ENCODE measurements at regions not wholly inside any gene's neighbourhood (a gene's known extent, or its start where the extent isn't known, plus 50 kb on each side); places are given as distances from the start of the nearest gene placed in this dataset.
A peak's percentile ranks its signal among the peaks of the same experiment; 100 is the strongest.

DNA sequence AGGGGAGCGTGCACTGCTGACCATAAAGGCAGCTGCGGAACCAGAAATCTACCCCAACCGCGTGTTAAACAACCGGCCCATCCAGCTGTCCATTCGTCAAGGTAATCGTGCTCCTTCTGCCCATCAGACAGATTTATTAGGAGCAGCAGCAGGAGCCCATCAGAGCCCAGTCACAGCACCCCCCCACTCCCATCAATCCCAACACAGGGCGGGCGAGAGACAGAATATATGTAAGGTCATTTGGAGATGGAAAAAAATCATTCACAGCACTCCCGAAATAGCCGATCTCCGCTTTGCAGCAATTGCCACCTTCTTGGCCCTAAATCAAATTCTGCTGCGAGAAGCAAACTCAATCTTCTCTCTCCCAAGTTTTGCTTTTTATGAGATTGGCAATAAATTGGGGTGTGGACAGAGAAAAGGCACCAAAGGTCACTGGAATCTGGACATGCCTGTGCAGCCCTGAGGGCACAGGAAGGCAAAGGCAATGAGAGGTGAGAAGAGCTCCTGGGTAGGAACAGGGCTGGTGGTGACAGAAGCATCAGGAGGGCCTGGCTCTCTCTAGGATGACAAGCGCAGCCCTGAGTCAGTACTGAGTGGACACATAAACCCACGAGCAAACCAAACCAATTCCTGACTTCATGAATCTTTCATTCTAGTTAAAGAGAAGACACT is 145.0 kb upstream of the ZMIZ1 start:
- no peak for TF ChIP-seq POLR2A (IDR thresholded peaks at IDR 0.05)
- no peak for TF ChIP-seq POLR2AphosphoS5 (IDR thresholded peaks at IDR 0.05)
- TF ChIP-seq, protein P1, sequence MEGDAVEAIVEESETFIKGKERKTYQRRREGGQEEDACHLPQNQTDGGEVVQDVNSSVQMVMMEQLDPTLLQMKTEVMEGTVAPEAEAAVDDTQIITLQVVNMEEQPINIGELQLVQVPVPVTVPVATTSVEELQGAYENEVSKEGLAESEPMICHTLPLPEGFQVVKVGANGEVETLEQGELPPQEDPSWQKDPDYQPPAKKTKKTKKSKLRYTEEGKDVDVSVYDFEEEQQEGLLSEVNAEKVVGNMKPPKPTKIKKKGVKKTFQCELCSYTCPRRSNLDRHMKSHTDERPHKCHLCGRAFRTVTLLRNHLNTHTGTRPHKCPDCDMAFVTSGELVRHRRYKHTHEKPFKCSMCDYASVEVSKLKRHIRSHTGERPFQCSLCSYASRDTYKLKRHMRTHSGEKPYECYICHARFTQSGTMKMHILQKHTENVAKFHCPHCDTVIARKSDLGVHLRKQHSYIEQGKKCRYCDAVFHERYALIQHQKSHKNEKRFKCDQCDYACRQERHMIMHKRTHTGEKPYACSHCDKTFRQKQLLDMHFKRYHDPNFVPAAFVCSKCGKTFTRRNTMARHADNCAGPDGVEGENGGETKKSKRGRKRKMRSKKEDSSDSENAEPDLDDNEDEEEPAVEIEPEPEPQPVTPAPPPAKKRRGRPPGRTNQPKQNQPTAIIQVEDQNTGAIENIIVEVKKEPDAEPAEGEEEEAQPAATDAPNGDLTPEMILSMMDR (IDR thresholded peaks at IDR 0.05), result no peak
- no peak for TF ChIP-seq EP300 (IDR thresholded peaks at IDR 0.05)
- no peaks in the 10 kb centered on the region for H3K9me3 ChIP-seq
- H3K27me3 ChIP-seq, result no peaks in the 10 kb centered on the region
- DNase-seq (ENCODE audit: low spot score in 2 of 2), result no peak
- 93% methylated on average over 15 of the region's 15 CpGs for WGBS
- no peak overlapping the region for H3K4me3 ChIP-seq
- H3K4me1 ChIP-seq, result peaks cover 25% of the 10 kb centered on the region
- H3K27ac ChIP-seq, result no peak overlapping the region
- no peaks in the 10 kb centered on the region for H3K36me3 ChIP-seq

DNA sequence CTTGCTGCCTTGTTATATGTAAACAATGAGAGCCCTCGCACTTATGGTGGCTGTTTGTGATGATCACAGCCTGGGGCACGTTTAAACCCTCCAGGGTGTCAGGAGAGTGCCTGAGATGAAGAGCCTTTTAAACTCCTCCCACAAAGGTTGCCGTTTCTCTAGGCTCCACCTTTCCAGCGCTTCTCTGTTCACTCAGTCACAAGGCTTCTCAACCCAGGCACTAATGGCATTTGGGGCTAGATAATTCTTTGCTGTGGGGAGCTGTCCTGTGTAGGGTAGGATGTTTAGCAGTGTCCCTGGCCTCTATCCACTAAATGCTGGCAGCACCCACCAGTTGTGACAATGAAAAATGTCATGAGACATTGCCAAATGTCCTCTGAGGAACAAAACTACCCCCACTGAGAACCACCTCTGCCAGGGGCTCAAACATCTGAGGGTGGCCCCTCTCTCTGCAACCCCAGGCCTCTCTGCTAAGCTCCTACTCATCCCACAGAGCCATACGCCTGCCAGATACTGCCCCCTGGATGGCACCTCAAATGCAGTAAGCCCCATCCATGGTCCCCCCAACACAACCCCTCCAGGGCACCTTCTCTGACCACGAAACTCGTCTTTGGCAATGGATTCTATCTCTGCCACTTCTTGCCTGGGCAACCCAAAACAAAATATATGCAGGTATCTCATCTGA is 144.3 kb upstream of the ZMIZ1 start:
- Histone ChIP-seq H3K4me3 (no peak overlapping the region), H3K4me1 (peaks cover 25% of the 10 kb centered on the region), H3K27me3 (no peaks in the 10 kb centered on the region), H3K36me3 (no peaks in the 10 kb centered on the region), H3K27ac (no peak overlapping the region), H3K9me3 (no peaks in the 10 kb centered on the region)
- TF ChIP-seq POLR2AphosphoS5 (IDR thresholded peaks at IDR 0.05), result no peak
- TF ChIP-seq POLR2A (IDR thresholded peaks at IDR 0.05), result no peak
- TF ChIP-seq, protein P1 (IDR thresholded peaks at IDR 0.05), result no peak
- no peak for TF ChIP-seq EP300 (IDR thresholded peaks at IDR 0.05)
- 75% methylated on average over 7 of the region's 7 CpGs for WGBS
- DNase-seq (ENCODE audit: low spot score in 2 of 2), result no peak

DNA sequence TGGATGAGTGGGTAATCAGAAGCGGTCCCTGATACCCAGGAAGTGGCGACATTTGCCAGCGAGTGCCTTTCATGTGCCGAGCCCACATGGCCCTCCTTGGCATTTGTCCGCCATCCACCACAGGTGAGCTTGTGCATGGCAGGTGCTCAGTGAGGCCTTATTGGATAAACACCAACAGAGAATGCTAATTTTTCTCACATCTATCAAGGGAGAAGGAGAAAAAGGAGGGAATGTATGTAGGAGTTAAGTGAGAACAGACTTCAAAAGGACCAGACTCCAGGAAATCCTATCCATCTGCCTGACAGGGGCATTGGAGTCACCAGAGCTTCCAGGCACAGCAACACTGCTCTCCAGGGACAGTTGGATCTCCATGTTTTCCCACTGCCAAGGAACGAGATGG is 143.5 kb upstream of the ZMIZ1 start:
- Histone ChIP-seq H3K27me3 (no peaks in the 10 kb centered on the region), H3K9me3 (no peaks in the 10 kb centered on the region), H3K4me3 (no peak overlapping the region), H3K27ac (peak overlapping the region; percentile 10), H3K4me1 (peaks cover 25% of the 10 kb centered on the region), H3K36me3 (no peaks in the 10 kb centered on the region)
- 91% methylated on average over 6 of the region's 6 CpGs for WGBS
- no peak for DNase-seq (ENCODE audit: low spot score in 2 of 2)
- TF ChIP-seq POLR2A (IDR thresholded peaks at IDR 0.05) (no peak), EP300 (IDR thresholded peaks at IDR 0.05) (no peak), POLR2AphosphoS5 (IDR thresholded peaks at IDR 0.05) (no peak)
- TF ChIP-seq, protein P1 (IDR thresholded peaks at IDR 0.05), result no peak

DNA sequence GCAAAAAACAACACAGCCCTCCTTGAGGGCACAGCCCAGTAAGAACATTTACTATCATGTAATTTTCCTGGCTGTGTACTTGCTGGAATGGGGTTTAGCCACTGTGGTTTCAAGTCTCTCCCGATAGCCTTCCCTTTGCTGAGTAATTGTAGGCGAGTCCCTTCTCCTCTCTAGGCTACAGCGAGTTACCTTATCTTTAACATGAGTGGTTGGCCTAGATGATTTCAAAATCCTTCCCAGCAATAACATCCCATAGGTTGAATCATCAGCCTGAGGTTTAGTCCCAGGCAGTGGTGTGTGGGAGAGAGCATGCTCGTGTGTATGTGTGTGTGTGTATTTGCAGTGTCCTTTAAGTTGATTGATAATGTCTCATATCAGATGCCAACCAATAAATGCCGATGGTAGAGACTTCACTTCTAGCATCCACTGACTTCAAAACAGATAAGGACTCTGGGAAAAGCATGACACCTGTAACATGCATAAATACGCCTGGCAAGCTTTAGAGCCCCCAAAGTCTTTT is 142.9 kb upstream of the ZMIZ1 start:
- WGBS, result 61% methylated on average over 6 of the region's 6 CpGs
- TF ChIP-seq, protein P1 (IDR thresholded peaks at IDR 0.05), result no peak
- no peak for TF ChIP-seq POLR2AphosphoS5 (IDR thresholded peaks at IDR 0.05)
- TF ChIP-seq POLR2A (IDR thresholded peaks at IDR 0.05), result no peak
- TF ChIP-seq EP300 (IDR thresholded peaks at IDR 0.05), result no peak
- H3K4me1 ChIP-seq, result peaks cover 25% of the 10 kb centered on the region
- no peaks in the 10 kb centered on the region for H3K9me3 ChIP-seq
- H3K27me3 ChIP-seq, result no peaks in the 10 kb centered on the region
- H3K36me3 ChIP-seq, result no peaks in the 10 kb centered on the region
- no peak for DNase-seq (ENCODE audit: low spot score in 2 of 2)
- H3K27ac ChIP-seq, result peak overlapping the region; percentile 10
- H3K4me3 ChIP-seq, result no peak overlapping the region

DNA sequence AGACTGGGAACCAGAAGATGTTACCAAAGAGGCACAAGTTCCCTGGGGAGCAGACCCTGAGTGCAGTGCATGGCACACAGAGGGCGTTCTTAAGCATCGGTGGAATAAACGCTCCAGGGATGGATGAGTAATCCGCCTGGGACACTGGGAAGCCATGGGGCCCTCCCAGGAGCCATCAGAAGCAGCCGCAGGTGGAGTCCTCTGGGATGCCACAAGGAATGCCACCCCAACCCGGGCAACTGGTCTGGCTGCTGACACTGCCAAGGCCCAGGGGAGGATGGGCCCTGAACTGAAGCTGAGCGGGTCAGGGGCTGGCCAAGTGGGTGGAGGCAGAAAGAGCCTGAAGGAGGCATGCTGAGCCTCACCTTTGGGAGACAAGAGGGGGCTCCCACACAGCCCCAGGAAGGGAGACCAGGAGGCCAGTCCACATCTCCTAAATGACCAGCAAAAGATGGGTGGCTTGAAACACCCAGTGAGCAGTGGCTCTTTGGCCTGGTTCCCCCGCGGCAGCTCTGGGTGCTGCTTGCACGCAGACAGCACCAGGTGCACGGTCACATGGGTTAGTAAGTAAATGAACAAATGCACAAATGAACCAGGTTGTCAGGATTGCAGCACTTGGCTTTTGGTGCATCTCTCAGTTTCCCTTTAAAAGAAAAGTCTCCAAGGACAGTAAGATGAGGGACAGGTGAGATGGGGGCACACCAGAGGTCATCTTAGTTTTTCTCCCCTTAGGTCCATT is 141.3 kb upstream of the ZMIZ1 start:
- WGBS, result 54% methylated on average over 10 of the region's 11 CpGs
- DNase-seq (ENCODE audit: low spot score in 2 of 2), result peak in 1 of 2 donors; percentile 83

More for the DNA sequence above, 141.3 kb upstream of the ZMIZ1 start:
- no peaks in the 10 kb centered on the region for H3K9me3 ChIP-seq
- peak overlapping the region; percentile 66 for H3K27ac ChIP-seq
- TF ChIP-seq POLR2A (IDR thresholded peaks at IDR 0.05), result no peak
- TF ChIP-seq POLR2AphosphoS5 (IDR thresholded peaks at IDR 0.05), result peak in 1 of 3 donors; percentile 86
- TF ChIP-seq, protein P1 (IDR thresholded peaks at IDR 0.05), result peak in 1 of 2 donors; percentile 20
- peaks cover 35% of the 10 kb centered on the region for H3K4me1 ChIP-seq
- no peaks in the 10 kb centered on the region for H3K36me3 ChIP-seq
- H3K27me3 ChIP-seq, result no peaks in the 10 kb centered on the region
- H3K4me3 ChIP-seq, result no peak overlapping the region

Data from suprapubic skin (tissue), 4 donors.